ENCODE measurements at regions not wholly inside any gene's neighbourhood (a gene's known extent, or its start where the extent isn't known, plus 50 kb on each side); places are given as distances from the start of the nearest gene placed in this dataset.

DNA sequence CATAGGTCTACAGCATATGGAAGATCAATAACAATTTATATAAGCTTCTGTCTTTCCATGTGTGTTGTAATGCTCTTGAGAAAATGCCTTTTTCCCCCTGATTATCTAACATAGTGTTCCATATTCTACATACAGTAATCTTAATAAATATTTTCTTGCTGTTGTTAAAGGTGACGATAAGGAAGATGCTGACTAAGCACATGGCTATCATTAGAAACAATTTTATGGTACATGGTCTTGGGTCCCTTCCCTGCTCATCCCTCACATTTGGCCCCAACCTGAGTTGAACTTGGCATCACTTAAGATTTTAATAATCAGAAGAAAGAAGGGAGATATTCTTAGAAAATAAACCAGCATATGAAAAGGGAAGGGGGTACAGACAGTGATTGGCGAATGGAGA is 382.1 kb upstream of the CDH20 start:
- TF ChIP-seq, protein P1, sequence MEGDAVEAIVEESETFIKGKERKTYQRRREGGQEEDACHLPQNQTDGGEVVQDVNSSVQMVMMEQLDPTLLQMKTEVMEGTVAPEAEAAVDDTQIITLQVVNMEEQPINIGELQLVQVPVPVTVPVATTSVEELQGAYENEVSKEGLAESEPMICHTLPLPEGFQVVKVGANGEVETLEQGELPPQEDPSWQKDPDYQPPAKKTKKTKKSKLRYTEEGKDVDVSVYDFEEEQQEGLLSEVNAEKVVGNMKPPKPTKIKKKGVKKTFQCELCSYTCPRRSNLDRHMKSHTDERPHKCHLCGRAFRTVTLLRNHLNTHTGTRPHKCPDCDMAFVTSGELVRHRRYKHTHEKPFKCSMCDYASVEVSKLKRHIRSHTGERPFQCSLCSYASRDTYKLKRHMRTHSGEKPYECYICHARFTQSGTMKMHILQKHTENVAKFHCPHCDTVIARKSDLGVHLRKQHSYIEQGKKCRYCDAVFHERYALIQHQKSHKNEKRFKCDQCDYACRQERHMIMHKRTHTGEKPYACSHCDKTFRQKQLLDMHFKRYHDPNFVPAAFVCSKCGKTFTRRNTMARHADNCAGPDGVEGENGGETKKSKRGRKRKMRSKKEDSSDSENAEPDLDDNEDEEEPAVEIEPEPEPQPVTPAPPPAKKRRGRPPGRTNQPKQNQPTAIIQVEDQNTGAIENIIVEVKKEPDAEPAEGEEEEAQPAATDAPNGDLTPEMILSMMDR (IDR thresholded peaks at IDR 0.05 in 8 of 11, conservative IDR thresholded peaks at IDR 0.05 in 3 of 11) = no peak
- no peak for TF ChIP-seq POLR2AphosphoS5 (IDR thresholded peaks at IDR 0.05)
